NCI-H1930 (cell line): ENCODE measurements at regions not wholly inside any gene's neighbourhood (a gene's known extent, or its start where the extent isn't known, plus 50 kb on each side); places are given as distances from the start of the nearest gene placed in this dataset.
"Not testable (repeated sequence)": the region's sequence is repeated elsewhere in the genome, so short reads cannot be mapped to it uniquely, and the experiment has no call there.

Experiments used
- DNase-seq, 2 experiments: peaks; one replicate each; lab custom pipeline; 2025; lab: John Stamatoyannopoulos, UW

DNA sequence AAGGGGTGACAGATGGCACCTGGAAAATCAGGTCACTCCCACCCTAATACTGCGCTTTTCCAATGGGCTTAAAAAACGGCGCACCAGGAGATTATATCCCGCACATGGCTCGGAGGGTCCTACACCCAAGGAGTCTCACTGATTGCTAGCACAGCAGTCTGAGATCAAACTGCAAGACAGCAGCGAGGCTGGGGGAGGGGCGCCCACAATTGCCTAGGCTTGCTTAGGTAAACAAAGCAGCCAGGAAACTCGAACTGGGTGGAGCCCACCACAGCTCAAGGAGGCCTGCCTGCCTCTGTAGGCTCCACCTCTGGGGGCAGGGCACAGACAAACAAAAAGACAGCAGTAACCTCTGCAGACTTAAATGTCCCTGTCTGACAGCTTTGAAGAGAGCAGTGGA lies 205.7 kb upstream of the HTR1E start:
- not testable (repeated sequence) for DNase-seq

- not testable (repeated sequence) for DNase-seq
Measured at GRCh38 chr6:86730772-86731171, 206.6 kb upstream of the HTR1E start.

GRCh38 chr6:86730216-86730615 lies 207.1 kb upstream of the HTR1E start:
- DNase-seq: no peak

DNA sequence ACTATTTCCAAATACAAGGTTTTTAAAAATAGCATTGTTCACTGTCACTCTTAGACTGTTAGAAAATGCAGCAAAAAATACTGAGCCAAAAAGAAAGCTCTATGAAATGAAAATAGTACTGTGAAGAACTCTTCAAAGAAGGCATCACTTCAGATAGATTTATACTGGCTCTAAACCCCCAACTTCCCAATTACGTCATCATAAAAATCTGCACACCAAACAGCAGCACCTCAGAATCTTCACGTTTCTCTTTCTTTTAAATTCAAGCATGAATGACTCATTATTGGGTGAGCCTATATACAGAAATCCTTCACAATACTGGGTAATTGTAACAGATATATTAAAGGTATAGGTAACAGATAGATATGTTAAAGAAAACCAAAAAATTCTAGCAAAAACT lies 208.4 kb upstream of the HTR1E start:
- no peak for DNase-seq

- DNase-seq: no peak
Measured at GRCh38 chr6:86724695-86725094, 212.6 kb upstream of the HTR1E start.

- no peak for DNase-seq
Measured at GRCh38 chr6:86723729-86724128, 213.6 kb upstream of the HTR1E start.

- no peak for DNase-seq
Measured at GRCh38 chr6:86723151-86723550, 214.2 kb upstream of the HTR1E start.

- no peak for DNase-seq
Measured at GRCh38 chr6:86722131-86722530, 215.2 kb upstream of the HTR1E start.

DNA sequence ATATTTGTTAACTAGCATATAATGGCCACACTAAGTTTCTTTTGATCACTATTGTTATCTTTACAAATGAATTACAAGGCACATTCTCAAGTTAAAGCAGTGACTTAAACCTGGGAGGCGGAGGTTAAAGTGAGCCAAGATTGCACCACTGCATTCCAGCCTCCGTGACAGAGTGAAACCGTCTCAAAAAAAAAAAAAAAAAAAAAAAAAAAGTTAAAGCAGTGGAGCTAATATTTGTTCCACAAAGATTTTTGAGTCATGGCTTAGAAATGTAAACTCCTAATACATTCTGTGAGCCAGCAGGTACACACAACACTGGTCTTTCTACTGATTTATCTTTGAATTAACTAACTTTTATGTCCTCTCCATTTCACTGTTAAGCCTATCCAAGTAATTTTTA lies 221.7 kb upstream of the HTR1E start:
- DNase-seq: no peak

- DNase-seq: no peak
Measured at GRCh38 chr6:86712039-86712438, 225.3 kb upstream of the HTR1E start.

DNA sequence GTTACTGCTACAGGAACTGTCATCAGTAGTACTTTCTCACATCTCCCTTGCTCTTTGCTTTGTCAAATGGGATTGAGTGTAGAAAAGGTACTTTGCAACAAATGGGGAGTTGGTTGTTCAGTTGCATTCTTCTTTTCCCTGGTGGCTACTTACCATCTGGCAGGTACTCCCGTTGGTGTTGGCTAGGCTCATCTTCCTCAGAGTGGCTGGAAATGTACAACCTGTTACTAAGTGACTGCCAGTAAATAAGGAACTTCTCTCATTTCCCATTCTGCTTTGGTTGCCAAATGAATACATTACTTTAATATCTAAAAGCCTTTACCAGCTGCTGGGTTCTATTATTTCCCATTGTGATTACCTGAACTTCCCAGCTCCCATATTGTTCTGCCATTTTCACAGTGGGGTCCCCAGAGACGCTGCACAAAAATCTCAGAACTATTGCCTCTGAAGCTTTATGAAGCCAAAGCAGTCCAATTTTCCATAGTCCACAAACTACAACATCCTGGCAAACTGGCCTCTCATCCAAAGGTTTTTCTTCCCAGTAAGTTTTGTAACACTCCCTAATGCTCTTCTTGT lies 229.7 kb upstream of the HTR1E start:
- no peak for DNase-seq

DNA sequence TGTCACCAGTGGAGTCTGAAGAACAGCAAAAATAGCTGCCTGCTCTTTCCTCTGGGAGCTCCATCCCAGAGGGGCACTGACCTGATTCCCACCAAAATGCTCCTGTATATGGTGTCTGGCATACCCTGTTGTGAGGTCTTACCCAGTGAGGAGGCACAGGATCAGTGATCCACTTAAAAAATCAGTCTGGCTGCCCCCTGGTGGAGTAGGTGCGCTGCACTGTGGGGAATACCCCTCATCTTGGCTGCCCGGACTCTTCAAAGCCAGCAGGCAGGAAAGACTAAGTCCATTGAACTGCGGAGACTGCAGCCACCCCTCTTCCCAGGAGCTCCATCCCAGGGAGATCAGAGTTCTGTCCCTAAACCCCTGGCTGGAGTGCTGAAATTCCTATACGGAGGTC lies 230.9 kb upstream of the HTR1E start:
- no peak for DNase-seq

- not testable (repeated sequence) for DNase-seq
Measured at GRCh38 chr6:86701228-86701627, 236.1 kb upstream of the HTR1E start.

DNA sequence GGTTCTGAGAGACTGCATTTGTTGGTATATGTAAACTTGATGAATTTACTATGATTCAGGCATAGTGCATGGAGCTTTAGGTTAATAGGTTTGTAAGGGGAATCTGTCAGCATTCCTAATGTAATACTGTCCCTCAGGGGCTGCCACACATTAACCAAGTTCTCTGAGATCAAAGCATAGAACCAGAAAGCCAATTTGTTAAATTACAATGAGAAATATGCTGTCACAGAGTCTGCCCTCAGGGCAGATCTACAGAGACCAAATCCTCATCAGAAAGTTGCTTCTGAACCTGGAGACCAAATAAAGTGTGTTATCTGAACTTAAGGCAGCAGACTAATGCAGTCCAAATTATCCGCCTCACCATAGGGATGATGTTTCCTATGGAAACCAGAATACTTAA lies 250.8 kb upstream of the HTR1E start:
- no peak for DNase-seq

DNA sequence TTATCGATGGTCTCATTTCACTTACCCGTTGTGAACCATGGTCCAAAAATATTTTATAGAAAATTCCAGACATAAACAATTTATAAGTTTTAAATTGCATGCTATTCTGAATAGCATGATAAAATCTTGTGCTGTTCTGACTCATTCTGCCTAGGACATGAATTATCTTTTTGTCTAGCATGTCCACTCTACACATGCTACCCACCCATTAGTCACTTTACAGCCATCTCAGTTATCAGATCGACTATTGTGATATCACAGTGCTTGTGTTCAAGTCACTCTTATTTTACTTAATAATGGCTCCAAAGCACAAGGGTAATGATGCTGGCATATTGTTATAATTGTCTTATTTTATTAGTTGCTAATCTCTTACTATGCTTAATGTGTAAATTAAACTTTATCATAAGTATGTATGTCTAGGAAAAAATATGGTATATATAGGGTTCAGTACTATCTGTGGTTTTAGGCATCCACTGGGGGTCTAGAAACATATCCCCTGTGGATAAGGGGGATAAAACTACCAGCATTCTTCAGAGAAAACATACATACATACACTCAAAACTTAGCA lies 252.0 kb upstream of the HTR1E start:
- DNase-seq: no peak

GRCh38 chr6:86683132-86683908 lies 254.0 kb upstream of the HTR1E start:
- no peak for DNase-seq

GRCh38 chr6:86682297-86682696 lies 255.0 kb upstream of the HTR1E start:
- no peak for DNase-seq

- not testable (repeated sequence) for DNase-seq
Measured at GRCh38 chr6:86681140-86681539, 256.2 kb upstream of the HTR1E start.

DNA sequence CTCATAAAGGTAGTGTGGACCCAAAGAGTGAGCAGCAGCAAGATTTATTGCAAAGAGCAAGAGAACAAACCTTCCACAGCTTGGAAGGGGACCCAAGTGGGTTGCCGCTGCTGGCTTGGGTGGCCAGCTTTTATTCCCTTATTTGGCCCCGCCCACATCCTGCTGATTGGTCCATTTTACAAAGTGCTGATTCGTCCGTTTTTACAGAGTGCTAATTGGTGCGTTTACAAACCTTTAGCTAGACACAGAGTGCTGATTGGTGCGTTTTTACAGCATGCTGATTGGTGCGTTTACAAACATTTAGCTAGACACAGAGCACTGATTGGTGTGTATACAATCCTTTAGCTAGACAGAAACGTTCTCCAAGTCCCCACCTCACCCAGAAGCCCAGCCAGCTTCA lies 265.2 kb upstream of the HTR1E start:
- DNase-seq: not testable (repeated sequence)

GRCh38 chr6:86657192-86657591 lies 280.1 kb upstream of the HTR1E start:
- no peak for DNase-seq

GRCh38 chr6:86629123-86629522 lies 308.2 kb upstream of the HTR1E start:
- DNase-seq: no peak

DNA sequence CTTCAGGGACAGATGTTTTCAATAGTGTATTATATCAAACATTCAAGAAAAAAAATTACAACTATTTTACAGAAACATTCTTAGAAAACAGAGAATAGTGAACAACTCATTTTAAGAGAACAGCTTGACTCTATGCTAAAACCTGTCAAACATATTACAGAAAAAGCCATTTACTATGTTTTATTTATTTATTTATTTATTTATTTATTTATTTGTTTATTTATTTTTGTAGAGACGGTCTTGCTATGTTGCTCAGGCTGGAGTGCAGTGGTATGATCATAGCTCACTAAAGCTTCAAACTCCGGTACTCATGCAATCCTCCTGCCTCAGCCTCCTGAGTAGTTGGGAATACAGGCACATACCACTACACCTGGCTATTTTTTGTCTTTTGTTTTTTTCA lies 317.9 kb upstream of the HTR1E start:
- DNase-seq: no peak

- DNase-seq: no peak
Measured at GRCh38 chr6:86615299-86615698, 322.0 kb upstream of the HTR1E start.
